ENCODE measurements at regions not wholly inside any gene's neighbourhood (a gene's known extent, or its start where the extent isn't known, plus 50 kb on each side); places are given as distances from the start of the nearest gene placed in this dataset.

DNA sequence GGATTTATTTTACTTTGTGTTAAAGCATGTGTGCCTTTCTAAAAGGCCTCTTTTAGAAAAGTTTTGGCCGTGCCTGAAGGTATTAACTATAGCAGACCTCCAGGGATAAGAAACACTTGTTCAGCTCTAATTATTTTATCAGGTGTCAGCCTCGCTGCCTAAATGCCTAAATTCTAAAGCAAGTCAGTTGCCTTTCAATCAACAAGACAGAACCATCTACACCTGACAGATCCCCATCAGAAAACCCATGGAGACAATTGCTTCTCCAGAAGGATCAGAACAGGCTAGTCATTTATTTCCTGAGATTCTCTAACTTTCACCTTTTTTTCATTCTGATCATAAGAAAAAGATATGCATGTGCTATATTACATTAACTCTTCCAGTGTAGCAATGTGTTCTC lies 171.4 kb upstream of the GPC6 start:
- TF ChIP-seq, protein P1, sequence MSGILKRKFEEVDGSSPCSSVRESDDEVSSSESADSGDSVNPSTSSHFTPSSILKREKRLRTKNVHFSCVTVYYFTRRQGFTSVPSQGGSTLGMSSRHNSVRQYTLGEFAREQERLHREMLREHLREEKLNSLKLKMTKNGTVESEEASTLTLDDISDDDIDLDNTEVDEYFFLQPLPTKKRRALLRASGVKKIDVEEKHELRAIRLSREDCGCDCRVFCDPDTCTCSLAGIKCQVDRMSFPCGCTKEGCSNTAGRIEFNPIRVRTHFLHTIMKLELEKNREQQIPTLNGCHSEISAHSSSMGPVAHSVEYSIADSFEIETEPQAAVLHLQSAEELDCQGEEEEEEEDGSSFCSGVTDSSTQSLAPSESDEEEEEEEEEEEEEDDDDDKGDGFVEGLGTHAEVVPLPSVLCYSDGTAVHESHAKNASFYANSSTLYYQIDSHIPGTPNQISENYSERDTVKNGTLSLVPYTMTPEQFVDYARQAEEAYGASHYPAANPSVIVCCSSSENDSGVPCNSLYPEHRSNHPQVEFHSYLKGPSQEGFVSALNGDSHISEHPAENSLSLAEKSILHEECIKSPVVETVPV (CRISPR knock-in tag; IDR thresholded peaks at IDR 0.05) = no peak
- no peak for TF ChIP-seq ZNF70 (CRISPR knock-in tag; IDR thresholded peaks at IDR 0.05)
- no peak for TF ChIP-seq ZNF565 (CRISPR knock-in tag; conservative IDR thresholded peaks at IDR 0.05; ENCODE audit: low read depth)
- TF ChIP-seq, protein P2, sequence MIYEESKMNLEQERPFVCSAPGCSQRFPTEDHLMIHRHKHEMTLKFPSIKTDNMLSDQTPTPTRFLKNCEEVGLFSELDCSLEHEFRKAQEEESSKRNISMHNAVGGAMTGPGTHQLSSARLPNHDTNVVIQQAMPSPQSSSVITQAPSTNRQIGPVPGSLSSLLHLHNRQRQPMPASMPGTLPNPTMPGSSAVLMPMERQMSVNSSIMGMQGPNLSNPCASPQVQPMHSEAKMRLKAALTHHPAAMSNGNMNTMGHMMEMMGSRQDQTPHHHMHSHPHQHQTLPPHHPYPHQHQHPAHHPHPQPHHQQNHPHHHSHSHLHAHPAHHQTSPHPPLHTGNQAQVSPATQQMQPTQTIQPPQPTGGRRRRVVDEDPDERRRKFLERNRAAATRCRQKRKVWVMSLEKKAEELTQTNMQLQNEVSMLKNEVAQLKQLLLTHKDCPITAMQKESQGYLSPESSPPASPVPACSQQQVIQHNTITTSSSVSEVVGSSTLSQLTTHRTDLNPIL (CRISPR knock-in tag; IDR thresholded peaks at IDR 0.05; ENCODE audit: low read depth) = no peak
- no peak for TF ChIP-seq ARNTL (CRISPR knock-in tag; IDR thresholded peaks at IDR 0.05; ENCODE audit: borderline replicate concordance, low read depth)
- TF ChIP-seq OSR1 (CRISPR knock-in tag; IDR thresholded peaks at IDR 0.05) = no peak
- TF ChIP-seq ZFP30 (CRISPR knock-in tag; IDR thresholded peaks at IDR 0.05) = no peak
- TF ChIP-seq, protein P3, sequence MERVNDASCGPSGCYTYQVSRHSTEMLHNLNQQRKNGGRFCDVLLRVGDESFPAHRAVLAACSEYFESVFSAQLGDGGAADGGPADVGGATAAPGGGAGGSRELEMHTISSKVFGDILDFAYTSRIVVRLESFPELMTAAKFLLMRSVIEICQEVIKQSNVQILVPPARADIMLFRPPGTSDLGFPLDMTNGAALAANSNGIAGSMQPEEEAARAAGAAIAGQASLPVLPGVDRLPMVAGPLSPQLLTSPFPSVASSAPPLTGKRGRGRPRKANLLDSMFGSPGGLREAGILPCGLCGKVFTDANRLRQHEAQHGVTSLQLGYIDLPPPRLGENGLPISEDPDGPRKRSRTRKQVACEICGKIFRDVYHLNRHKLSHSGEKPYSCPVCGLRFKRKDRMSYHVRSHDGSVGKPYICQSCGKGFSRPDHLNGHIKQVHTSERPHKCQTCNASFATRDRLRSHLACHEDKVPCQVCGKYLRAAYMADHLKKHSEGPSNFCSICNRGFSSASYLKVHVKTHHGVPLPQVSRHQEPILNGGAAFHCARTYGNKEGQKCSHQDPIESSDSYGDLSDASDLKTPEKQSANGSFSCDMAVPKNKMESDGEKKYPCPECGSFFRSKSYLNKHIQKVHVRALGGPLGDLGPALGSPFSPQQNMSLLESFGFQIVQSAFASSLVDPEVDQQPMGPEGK (CRISPR knock-in tag; IDR thresholded peaks at IDR 0.05; ENCODE audit: borderline replicate concordance) = no peak

All from SK-N-SH treated with all-trans-retinoic acid at 6 μM for 48 hours (cell line).